H9 (cell line): ENCODE measurements at regions not wholly inside any gene's neighbourhood (a gene's known extent, or its start where the extent isn't known, plus 50 kb on each side); places are given as distances from the start of the nearest gene placed in this dataset.

Experiments used
- DNase-seq: peaks from one replicate; pipeline ENCODE4 v3.0.0-alpha.2; 2017
- H2AFZ ChIP-seq: one replicate; pipeline ENCODE4 v1.6.1; 2013; ENCODE audit warnings: mild to moderate bottlenecking, low read length, control low read depth, moderate library complexity
- H2AK5ac ChIP-seq: 2 replicates; pipeline ENCODE4 v1.6.1; 2013; ENCODE audit warnings: low read length, control low read depth, mixed read lengths; ENCODE audit not compliant: insufficient read length
- H2BK120ac ChIP-seq: one replicate; pipeline ENCODE4 v1.6.1; 2013; ENCODE audit warnings: low read depth, mild to moderate bottlenecking, low read length, control low read depth, inconsistent platforms; ENCODE audit not compliant: poor library complexity, severe bottlenecking
- H2BK12ac ChIP-seq: 2 replicates; pipeline ENCODE4 v1.6.1; 2013; ENCODE audit warnings: low read length, control low read depth, mixed read lengths, low read depth; ENCODE audit not compliant: insufficient read length
- H2BK15ac ChIP-seq: 2 replicates; pipeline ENCODE4 v1.6.1; 2013; ENCODE audit warnings: low read depth, low read length, control low read depth
- H2BK20ac ChIP-seq: one replicate; pipeline ENCODE4 v1.6.1; 2013; ENCODE audit warnings: low read depth, mild to moderate bottlenecking, low read length, control low read depth, inconsistent platforms; ENCODE audit not compliant: poor library complexity, severe bottlenecking
- H2BK5ac ChIP-seq: 2 replicates; pipeline ENCODE4 v1.6.1; 2013; ENCODE audit warnings: low read length, control low read depth, mixed read lengths; ENCODE audit not compliant: insufficient read length
- H3K14ac ChIP-seq: 2 replicates; pipeline ENCODE4 v1.6.1; 2013; ENCODE audit warnings: low read length, control low read depth; ENCODE audit not compliant: insufficient read depth
- H3K18ac ChIP-seq: 2 replicates; pipeline ENCODE4 v1.6.1; 2013; ENCODE audit warnings: low read depth, mild to moderate bottlenecking, mixed read lengths, low read length, control low read depth; ENCODE audit not compliant: insufficient read length
- H3K23ac ChIP-seq: 2 replicates; pipeline ENCODE4 v1.6.1; 2013; ENCODE audit warnings: low read length, control low read depth, mixed read lengths, low read depth; ENCODE audit not compliant: insufficient read length
- H3K23me2 ChIP-seq: 2 replicates; pipeline ENCODE4 v1.6.1; 2013; ENCODE audit warnings: low read depth, mild to moderate bottlenecking, mixed read lengths, low read length, control low read depth; ENCODE audit not compliant: insufficient read length, poor library complexity, severe bottlenecking
- H3K27ac ChIP-seq: 2 replicates; pipeline ENCODE4 v1.5.1; 2013; ENCODE audit warnings: low read length, control low read depth, mixed read lengths, low read depth; ENCODE audit not compliant: insufficient read length
- H3K27me3 ChIP-seq: 2 replicates; pipeline ENCODE4 v1.6.1; 2013; ENCODE audit warnings: low read length, control low read depth, inconsistent platforms; ENCODE audit not compliant: insufficient read depth
- H3K4ac ChIP-seq: 2 replicates; pipeline ENCODE4 v1.6.1; 2013; ENCODE audit warnings: low read depth, mild to moderate bottlenecking, control low read depth, inconsistent platforms, low read length, moderate library complexity
- H3K4me1 ChIP-seq: 2 replicates; pipeline ENCODE4 v1.6.1; 2013; ENCODE audit warnings: low read length, control low read depth, inconsistent platforms; ENCODE audit not compliant: insufficient read depth
- H3K4me2 ChIP-seq: 2 replicates; pipeline ENCODE4 v1.6.1; 2013; ENCODE audit warnings: low read length, control low read depth, mixed read lengths; ENCODE audit not compliant: insufficient read length, insufficient read depth
- H3K56ac ChIP-seq: 2 replicates; pipeline ENCODE4 v1.6.1; 2013; ENCODE audit warnings: low read depth, mild to moderate bottlenecking, mixed read lengths, low read length, control low read depth; ENCODE audit not compliant: insufficient read length
- H3K79me1 ChIP-seq: 2 replicates; pipeline ENCODE4 v1.6.1; 2013; ENCODE audit warnings: low read depth, mild to moderate bottlenecking, moderate library complexity, low read length, control low read depth, inconsistent platforms; ENCODE audit not compliant: insufficient read depth, poor library complexity, severe bottlenecking
- H3K79me2 ChIP-seq: 2 replicates; pipeline ENCODE4 v1.6.1; 2013; ENCODE audit warnings: low read length, control low read depth, inconsistent platforms; ENCODE audit not compliant: insufficient read depth
- H3K9ac ChIP-seq: 2 replicates; pipeline ENCODE4 v1.6.1; 2013; ENCODE audit warnings: low read length, control low read depth, mixed read lengths; ENCODE audit not compliant: insufficient read length; ENCODE audit errors: extremely low read depth
- H3K9me3 ChIP-seq: one replicate; pipeline ENCODE4 v1.6.1; 2013; ENCODE audit warnings: low read depth, low read length, inconsistent platforms; ENCODE audit not compliant: control insufficient read depth
- H3T11ph ChIP-seq: one replicate; pipeline ENCODE4 v1.6.1; 2013; ENCODE audit warnings: mild to moderate bottlenecking, low read length, control low read depth, inconsistent platforms
- H4K20me1 ChIP-seq: one replicate; pipeline ENCODE4 v1.6.1; 2013; ENCODE audit not compliant: control insufficient read depth, insufficient read length, insufficient read depth
- H4K5ac ChIP-seq: 2 replicates; pipeline ENCODE4 v1.6.1; 2013; ENCODE audit warnings: low read depth, mild to moderate bottlenecking, mixed read lengths, low read length, control low read depth; ENCODE audit not compliant: insufficient read length
- H4K8ac ChIP-seq: replicated peaks from 2 replicates; pipeline ENCODE4 v1.6.1; 2013; ENCODE audit warnings: low read length, control low read depth, mixed read lengths, low read depth; ENCODE audit not compliant: insufficient read length
- H4K91ac ChIP-seq: 2 replicates; pipeline ENCODE4 v1.6.1; 2013; ENCODE audit warnings: low read depth, mild to moderate bottlenecking, moderate library complexity, mixed read lengths, low read length, control low read depth; ENCODE audit not compliant: insufficient read length
- H3K27ac Mint-ChIP-seq, 3 experiments: 2 replicates in 2 of 3; 3 replicates in 1 of 3; pipeline ENCODE4 v1.8.0; 2020 to 2021; ENCODE audit warnings: mixed read lengths in 3 of 3, mild to moderate bottlenecking in 1 of 3, moderate library complexity in 1 of 3
- H3K27me3 Mint-ChIP-seq: 2 replicates; pipeline ENCODE4 v1.8.0; 2021; ENCODE audit warnings: low read depth, mild to moderate bottlenecking, moderate library complexity, mixed read lengths
- H3K36me3 Mint-ChIP-seq, 3 experiments: 2 replicates in 2 of 3; 3 replicates in 1 of 3; pipeline ENCODE4 v1.8.0; 2020 to 2021; ENCODE audit warnings: low read depth in 3 of 3, mixed read lengths in 3 of 3; ENCODE audit not compliant: insufficient read depth in 1 of 3
- H3K4me1 Mint-ChIP-seq, 2 experiments: 2 replicates each; pipeline ENCODE4 v1.8.0; 2020; ENCODE audit warnings: mixed read lengths in 2 of 2
- H3K4me3 Mint-ChIP-seq, 2 experiments: 2 replicates in 1 of 2; 3 replicates in 1 of 2; pipeline ENCODE4 v1.8.0; 2020 to 2021; ENCODE audit warnings: mild to moderate bottlenecking in 2 of 2, mixed read lengths in 2 of 2, moderate library complexity in 1 of 2
- H3K9me3 Mint-ChIP-seq, 2 experiments: 2 replicates in 1 of 2; 3 replicates in 1 of 2; pipeline ENCODE4 v1.8.0; 2020; ENCODE audit warnings: mild to moderate bottlenecking in 2 of 2, mixed read lengths in 2 of 2, moderate library complexity in 1 of 2
- WGBS: extraction: QIAGEN DNeasy Blood & Tissue Kit; methylation state at CpG from one replicate; pipeline ENCODE4 v1.1.7; 2013; ENCODE audit warnings: missing lambda C conversion rate, low lambda C conversion rate, mixed read lengths; ENCODE audit not compliant: insufficient read length; ENCODE audit errors: extremely low coverage; 5-methylcytosine and 5-hydroxymethylcytosine counted together
- TF ChIP-seq, protein P1 (sequence below): fragments of 200-600 bp; sonication (generic); conservative IDR thresholded peaks from 3 replicates; pipeline ENCODE4 v1.8.0; 2021; ENCODE audit warnings: antibody characterized with exemption, mild to moderate bottlenecking

DNA sequence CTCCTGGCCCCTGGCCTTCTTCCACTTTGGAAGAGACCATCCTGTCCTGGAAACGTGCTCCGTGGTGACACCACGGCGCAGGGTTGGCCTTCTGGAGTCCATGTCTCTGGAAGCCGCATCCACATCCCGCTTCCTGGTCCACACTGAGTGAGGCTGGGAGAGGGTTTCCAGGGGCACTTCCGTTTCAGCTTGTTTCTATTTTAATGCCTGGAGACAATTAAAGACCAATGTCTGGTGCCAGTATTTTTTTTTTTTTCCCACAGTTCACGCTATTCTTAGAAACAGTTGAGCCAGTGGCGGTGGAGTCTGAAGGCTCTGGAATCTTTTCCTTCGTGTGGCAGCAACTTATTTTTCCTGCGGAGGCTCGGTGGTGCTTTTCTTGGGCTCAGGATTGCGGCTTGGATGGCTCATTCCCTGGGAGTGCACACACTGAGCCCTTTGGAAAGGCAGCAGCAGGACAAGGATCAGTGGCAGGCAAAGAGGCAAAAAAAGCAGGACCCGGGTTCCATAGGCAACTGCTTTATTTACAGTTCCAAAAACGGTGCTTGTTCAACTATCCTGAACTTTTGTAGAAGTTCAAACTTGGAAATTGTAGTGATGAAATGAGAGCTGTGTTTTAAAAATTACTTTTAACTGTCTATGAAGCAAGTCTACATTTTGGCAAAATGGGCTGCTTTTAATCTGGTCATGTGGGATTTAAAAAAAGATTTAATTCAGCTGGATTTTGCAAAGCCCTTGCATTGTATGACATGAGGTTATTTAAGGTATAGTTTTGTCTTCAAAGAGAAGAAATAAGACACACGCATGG, 202.8 kb downstream of the BAMBI start:
- TF ChIP-seq, protein P1, sequence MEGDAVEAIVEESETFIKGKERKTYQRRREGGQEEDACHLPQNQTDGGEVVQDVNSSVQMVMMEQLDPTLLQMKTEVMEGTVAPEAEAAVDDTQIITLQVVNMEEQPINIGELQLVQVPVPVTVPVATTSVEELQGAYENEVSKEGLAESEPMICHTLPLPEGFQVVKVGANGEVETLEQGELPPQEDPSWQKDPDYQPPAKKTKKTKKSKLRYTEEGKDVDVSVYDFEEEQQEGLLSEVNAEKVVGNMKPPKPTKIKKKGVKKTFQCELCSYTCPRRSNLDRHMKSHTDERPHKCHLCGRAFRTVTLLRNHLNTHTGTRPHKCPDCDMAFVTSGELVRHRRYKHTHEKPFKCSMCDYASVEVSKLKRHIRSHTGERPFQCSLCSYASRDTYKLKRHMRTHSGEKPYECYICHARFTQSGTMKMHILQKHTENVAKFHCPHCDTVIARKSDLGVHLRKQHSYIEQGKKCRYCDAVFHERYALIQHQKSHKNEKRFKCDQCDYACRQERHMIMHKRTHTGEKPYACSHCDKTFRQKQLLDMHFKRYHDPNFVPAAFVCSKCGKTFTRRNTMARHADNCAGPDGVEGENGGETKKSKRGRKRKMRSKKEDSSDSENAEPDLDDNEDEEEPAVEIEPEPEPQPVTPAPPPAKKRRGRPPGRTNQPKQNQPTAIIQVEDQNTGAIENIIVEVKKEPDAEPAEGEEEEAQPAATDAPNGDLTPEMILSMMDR = no peak
- Histone ChIP-seq H3K56ac (no peak overlapping the region), H3K4ac (no peak overlapping the region), H3K9me3 (no peaks in the 10 kb centered on the region), H3K18ac (no peak overlapping the region), H3K9ac (no peak overlapping the region), H2AK5ac (no peak overlapping the region), H2BK120ac (no peak overlapping the region), H3K4me2 (no peak overlapping the region), H2BK15ac (no peak overlapping the region), H3K23me2 (no peaks in the 10 kb centered on the region), H3T11ph (no peak overlapping the region), H4K91ac (no peak overlapping the region), H3K14ac (no peak overlapping the region), H3K79me1 (no peaks in the 10 kb centered on the region), H3K23ac (no peak overlapping the region), H3K79me2 (no peaks in the 10 kb centered on the region), H3K27me3 (no peaks in the 10 kb centered on the region), H2BK12ac (no peak overlapping the region), H4K5ac (no peak overlapping the region), H2AFZ (no peak overlapping the region), H2BK5ac (no peak overlapping the region), H3K27ac (no peak overlapping the region), H4K8ac (no peak overlapping the region), H3K4me1 (no peaks in the 10 kb centered on the region), H4K20me1 (no peaks in the 10 kb centered on the region), H2BK20ac (no peak overlapping the region)
- no peak overlapping the region for H3K4me3 Mint-ChIP-seq
- no peaks in the 10 kb centered on the region for H3K36me3 Mint-ChIP-seq
- no peak for DNase-seq
- H3K4me1 Mint-ChIP-seq = peaks cover 11 to 21% of the 10 kb centered on the region in 2 experiments
- peaks cover 4% of the 10 kb centered on the region; the same call in 1 of the 2 replicates for H3K27me3 Mint-ChIP-seq
- H3K9me3 Mint-ChIP-seq = no peaks in the 10 kb centered on the region
- H3K27ac Mint-ChIP-seq = peak overlapping the region in 1 of 3 experiments; percentile 72; a peak in 1 of 7 replicates
- no CpG with 5 or more reads among the region's 16 CpGs for WGBS
